Inflammatory macrophage treated with lipopolysaccharide for 4 hours (primary cell): ENCODE measurements at regions not wholly inside any gene's neighbourhood (a gene's known extent, or its start where the extent isn't known, plus 50 kb on each side); places are given as distances from the start of the nearest gene placed in this dataset.

Experiments used
- DNase-seq: peaks from one replicate; pipeline ENCODE4 v3.0.0-alpha.2; 2020

DNA sequence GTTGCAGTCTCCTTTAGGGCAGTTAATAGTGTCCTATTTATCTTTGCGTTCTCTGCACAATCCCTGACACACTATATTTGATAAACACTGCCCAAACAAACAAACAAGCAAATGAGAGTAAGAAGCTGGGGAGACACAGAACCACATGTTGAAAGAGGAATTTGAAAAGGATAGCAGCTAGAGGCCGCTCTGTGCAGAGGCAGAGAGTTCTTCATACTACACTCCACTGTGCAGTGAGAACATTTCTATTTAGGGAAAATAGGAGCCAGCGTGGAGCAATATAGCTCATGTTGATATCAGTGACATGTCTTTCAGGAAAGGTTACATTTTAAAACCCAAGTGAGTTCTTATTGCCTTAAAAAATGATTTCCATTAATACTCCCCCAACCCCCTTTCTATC, 140.3 kb upstream of the SEL1L start:
- DNase-seq, result no peak

GRCh38 chr14:81676395-81676794, 142.7 kb upstream of the SEL1L start:
- no peak for DNase-seq

DNA sequence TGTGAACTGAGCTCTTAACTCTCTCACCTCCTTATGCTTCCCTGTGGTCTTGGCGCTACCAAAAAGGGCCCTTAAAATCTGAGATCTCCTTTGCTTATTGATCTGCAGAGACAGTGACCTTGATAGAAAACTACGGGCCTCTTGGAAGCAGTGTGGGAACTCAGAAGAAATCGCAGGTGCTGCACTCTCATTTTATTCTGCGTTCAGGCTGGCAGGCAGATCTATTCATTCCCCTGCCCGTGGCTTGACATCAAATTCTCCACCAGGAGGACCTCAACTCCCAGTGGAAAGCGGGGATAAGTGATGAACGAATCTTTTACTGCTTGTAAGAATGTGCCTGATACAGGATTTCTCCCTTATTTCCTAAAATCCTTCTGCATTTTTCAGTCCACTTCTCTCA, 143.2 kb upstream of the SEL1L start:
- no peak for DNase-seq

- DNase-seq, result no peak
Observed at GRCh38 chr14:81677736-81678135, 144.1 kb upstream of the SEL1L start.

- no peak for DNase-seq
Observed at GRCh38 chr14:81679226-81679625, 145.6 kb upstream of the SEL1L start.

DNA sequence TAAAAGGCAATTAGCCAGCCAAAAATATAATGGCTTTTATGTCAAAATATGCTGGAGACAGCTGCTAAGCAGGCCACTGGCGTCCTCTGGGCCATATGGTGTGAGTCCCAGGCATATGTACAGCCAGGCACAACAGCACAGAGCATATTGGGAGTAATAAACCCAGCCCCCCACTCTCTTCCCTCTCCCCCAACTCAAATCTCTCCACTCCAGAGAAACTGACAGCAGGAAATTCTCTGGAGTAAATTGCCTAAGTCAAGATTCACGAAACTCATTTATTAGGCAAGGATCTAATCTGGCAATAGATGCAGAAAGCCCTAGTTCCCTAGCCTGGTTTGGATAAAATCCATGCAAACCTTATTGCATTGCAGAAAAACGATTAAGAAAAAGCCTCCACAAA, 147.9 kb upstream of the SEL1L start:
- DNase-seq, result no peak

DNA sequence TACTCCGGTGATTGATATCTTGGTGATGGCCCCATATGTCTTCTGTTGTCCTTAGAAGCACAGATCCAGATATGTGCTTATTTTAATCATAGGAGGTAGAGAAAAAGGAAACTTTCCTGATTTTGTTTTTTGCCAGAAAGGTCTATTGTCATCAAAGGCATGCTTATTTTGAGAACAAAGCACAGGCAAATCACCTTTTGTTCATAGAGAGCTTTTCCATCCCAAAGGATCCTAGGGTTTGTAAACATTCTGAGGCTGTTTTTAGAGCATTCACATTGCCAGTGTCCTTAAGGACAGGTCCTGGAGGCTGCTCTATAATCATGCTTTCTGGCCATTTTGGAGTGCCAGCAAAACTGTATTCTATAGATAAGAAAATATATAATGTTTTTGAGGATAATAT, 148.5 kb upstream of the SEL1L start:
- DNase-seq, result no peak

- DNase-seq, result no peak
Observed at GRCh38 chr14:81682701-81683100, 149.0 kb upstream of the SEL1L start.

DNA sequence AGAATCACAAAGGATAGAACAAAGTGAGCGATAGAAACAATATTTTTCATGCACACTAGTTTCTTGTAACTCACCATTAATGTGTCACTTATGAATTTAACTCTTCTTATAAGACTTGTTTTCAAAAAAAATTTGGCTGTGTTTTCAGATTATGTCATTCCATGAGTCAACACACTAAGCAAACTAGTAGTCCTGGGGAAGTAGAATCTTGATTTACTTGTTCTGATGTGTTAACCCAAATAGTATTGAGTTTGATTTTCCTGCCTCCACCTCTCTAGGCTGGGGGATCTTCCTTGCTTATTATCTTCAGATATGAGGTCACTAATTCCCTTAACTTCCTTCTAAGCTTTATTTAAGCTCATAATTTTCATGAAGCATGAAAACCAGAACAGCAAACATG, 151.0 kb upstream of the SEL1L start:
- no peak for DNase-seq

DNA sequence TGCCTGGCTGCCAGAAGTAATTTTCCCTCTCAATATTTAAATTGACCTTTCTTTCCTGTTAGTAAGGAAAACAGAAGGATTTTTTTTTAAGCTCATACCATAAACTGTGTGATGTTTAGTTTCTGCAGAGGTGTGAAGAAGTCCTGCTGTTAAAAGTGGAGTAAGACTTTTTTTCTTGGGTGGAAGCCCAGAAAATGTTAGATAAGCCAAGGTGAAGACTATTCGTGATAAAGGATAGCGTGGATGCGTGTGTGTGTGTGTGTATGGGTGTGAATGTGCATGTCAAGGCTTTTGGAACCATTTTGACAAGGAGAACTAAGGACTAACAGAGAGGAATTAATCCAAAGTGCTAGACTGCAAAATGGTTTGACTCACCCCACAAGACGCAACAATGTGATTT, 152.9 kb upstream of the SEL1L start:
- DNase-seq, result no peak

GRCh38 chr14:81691931-81692330, 158.3 kb upstream of the SEL1L start:
- DNase-seq, result no peak

DNA sequence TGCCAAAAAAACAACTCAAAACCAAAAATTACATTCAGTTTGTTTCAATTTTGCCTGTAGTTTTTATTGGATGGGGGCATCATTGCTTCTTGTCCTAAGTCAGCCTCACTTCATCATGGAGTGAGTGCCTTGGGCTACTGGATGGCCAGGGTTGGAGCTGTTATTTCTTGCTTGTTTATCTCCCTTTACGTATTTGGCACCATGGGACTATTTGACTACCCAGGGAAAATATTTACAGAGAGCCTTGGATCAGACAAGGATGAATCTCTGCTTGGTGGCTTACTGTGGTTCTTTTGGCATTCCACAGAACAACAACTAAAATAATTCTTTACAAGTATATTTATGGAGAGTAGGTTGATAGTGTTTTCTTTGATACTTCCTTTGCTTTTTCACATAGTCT, 160.8 kb upstream of the SEL1L start:
- no peak for DNase-seq

DNA sequence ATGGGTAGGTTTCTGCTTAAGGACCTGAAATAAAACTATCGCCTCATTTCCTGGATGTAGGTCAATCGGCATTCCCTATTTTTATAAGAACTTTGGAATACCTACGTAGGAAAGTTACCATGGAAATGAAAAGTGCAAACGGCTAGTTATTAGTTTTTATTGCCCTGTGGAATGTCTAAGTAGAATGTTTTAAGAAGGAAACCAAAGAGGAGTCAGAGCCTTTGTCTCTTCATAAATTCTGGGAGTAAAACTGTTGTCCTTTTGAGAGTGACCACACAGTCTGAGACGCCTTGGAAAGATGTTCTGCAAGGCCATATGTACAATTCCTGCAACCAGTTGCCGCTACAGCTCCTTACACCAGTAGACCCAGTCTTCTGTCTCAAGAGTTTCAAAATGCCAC, 176.0 kb upstream of the SEL1L start:
- DNase-seq, result no peak

GRCh38 chr14:81710232-81710845, 176.7 kb upstream of the SEL1L start:
- peak; percentile 63 for DNase-seq

GRCh38 chr14:81715731-81716130, 182.1 kb upstream of the SEL1L start:
- no peak for DNase-seq

GRCh38 chr14:81716953-81717352, 183.3 kb upstream of the SEL1L start:
- no peak for DNase-seq

- no peak for DNase-seq
Observed at GRCh38 chr14:81723956-81724355, 190.3 kb upstream of the SEL1L start.

- no peak for DNase-seq
Observed at GRCh38 chr14:81727218-81727617, 193.6 kb upstream of the SEL1L start.

GRCh38 chr14:81728447-81728846, 194.8 kb upstream of the SEL1L start:
- DNase-seq, result no peak

DNA sequence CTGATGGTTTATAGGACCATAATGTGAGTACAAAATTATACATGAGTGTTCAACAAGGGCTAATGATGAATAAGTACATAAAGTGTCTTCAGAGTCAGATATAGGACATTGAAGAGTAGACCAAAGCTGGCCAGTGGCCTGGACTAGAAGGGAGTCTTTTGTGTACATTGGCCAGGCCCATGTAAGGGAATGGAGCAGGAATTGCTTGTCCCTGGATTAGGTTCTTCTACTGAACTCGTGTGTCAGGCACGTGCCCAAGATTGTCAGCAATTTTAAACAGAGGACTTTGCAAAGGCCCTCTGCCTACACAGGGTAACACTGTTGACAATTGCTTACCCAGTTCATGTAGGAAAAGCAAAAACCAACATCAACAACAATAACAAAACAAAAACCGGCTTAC, 196.0 kb upstream of the SEL1L start:
- no peak for DNase-seq

DNA sequence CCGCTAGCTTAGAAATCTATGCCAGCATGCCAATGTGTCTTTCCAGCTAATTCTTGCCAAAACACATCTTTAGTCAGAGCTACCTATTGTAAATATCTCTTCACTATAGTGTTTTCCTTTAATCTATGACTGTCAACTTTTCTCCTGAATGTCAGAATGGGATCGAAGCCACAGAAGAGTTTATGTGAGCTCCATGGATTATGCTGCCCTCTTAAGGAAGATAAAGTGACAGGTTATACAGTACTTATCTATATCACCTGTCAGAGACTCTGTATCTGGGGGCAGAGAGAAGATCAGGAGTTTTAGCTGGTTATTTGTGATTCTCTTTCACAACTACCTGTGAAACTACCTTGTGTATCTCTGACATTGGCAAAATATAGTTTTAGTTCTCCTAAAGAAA, 204.3 kb upstream of the SEL1L start:
- no peak for DNase-seq

DNA sequence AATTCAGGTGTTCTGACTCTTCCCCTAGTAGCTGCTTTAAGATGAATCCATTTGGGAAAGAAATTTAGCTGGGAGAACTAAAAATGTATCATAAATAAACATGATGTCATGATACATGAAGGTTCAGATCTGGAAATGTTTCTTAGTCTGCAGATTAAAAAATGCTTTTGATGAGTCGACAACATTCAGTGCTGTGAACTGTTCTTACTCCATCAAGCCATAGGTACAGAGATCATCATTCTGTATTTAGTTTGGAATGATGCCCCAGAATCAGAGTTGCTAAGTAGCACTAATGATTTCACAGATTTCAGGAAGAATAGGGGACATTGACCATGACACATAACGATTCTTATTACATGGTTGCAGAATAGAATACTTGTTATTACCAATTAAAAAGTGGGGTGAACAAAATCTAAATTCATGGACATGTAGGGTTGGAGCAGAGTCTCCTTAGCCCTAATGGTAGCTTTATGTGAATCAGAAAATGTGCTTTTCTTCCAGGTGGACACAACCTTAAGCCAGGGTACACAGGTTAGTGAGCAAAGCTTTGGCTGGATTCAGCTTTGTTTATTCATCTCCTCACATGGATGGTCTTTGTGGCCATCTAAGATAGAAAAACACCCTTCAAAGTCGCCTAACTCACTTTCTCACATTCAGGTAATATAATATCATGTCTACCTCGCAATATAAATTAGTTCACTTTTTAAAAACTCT, 205.4 kb upstream of the SEL1L start:
- no peak for DNase-seq

- no peak for DNase-seq
Observed at GRCh38 chr14:81743605-81744004, 210.0 kb upstream of the SEL1L start.

GRCh38 chr14:81751198-81751597, 217.5 kb upstream of the SEL1L start:
- DNase-seq, result no peak

GRCh38 chr14:81759541-81759940, 225.9 kb upstream of the SEL1L start:
- DNase-seq, result peak; percentile 26
